ENCODE measurements at regions not wholly inside any gene's neighbourhood (a gene's known extent, or its start where the extent isn't known, plus 50 kb on each side); places are given as distances from the start of the nearest gene placed in this dataset.
"Not testable (repeated sequence)": the region's sequence is repeated elsewhere in the genome, so short reads cannot be mapped to it uniquely, and the experiment has no call there.

- DNase-seq (ENCODE audit: low read depth) = not testable (repeated sequence)
Measured at GRCh38 chr10:55899472-55900147, 461.4 kb downstream of the ZWINT start.

DNA sequence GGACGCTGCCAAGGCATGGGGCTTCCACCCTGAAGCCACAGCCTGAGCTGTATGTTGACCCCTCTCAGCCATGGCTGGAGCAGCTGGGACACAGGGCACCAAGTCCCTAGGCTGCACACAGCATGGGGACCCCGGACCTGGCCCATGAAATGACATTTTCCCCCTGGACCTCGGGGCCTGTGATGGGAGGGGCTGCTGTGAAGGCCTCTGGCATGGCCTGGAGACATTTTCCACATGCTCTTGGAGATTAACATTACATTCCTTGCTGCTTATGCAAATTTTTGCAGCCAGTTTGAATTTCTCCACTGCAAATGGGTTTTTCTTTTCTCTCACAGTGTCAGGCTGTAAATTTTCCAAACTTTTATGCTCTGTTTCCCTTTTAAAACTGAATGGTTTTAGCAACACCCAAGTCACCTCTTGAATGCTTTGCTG, 463.6 kb downstream of the ZWINT start:
- no peak for DNase-seq (ENCODE audit: low read depth)

GRCh38 chr10:55892276-55892675, 468.8 kb downstream of the ZWINT start:
- no peak for DNase-seq (ENCODE audit: low read depth)

- no peak for DNase-seq (ENCODE audit: low read depth)
Measured at GRCh38 chr10:55881588-55881987, 479.5 kb downstream of the ZWINT start.

DNA sequence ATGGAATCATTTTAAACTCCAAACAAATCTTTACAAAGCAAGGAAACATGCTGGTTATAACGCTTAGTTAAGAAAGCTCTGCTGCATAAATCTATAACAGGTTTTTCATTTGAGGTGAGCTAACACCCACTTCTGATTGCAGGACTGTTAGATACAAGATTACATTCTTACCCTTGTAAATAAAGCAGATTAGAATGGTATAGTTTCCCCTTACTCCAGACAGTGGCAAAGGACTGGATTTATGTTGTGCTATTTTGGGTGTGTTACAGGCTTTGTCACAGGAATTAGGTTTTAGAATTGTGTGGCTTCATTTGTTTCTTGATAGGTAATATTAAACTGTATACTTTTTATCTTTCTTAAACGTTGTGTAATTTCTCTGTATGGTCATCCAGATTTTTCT, 487.6 kb downstream of the ZWINT start:
- DNase-seq (ENCODE audit: low read depth) = no peak

- DNase-seq (ENCODE audit: low read depth) = no peak
Measured at GRCh38 chr10:55870186-55870585, 490.9 kb downstream of the ZWINT start.

DNA sequence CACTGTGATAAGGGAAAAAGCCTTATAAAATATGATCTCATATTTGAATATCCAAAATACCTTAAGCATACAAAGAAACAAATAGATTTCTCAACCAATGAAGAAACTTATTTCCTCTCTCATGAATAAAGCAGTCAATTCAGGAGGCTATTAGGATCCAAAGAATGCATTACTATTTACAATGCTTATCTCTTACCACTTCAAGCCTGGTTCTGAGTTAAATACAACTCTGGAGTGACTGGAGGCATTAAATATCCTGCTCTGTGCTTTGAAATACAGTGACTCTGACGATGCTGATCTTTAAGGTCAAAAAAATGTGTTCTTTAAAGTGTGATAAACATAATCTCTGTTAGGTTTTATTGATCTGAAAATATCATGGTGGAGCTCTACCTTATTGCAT, 493.2 kb downstream of the ZWINT start:
- no peak for DNase-seq (ENCODE audit: low read depth)

GRCh38 chr10:55858730-55859129, 502.3 kb downstream of the ZWINT start:
- no peak for DNase-seq (ENCODE audit: low read depth)

DNA sequence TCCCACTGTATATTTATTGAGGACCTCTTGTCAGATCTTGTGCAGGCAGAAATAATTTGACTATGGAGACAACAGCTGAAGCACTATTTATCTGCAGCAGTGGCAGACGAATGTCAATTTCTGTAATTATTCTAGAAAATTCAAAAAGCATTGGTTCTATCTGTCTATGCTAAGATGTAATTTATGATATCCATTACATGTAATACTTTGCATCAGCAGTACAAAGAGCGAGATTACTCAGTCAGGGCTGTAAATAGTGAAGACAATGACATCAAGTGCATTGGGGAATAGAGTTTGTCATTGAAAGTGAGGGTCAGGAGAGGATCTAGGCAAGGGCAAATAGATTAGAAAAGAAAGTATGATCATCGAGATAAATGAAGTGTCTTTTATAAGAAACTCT, 508.2 kb downstream of the ZWINT start:
- no peak for DNase-seq (ENCODE audit: low read depth)

GRCh38 chr10:55837273-55837672, 523.8 kb downstream of the ZWINT start:
- DNase-seq (ENCODE audit: low read depth) = no peak

GRCh38 chr10:55822096-55822495, 539.0 kb downstream of the ZWINT start:
- DNase-seq (ENCODE audit: low read depth) = no peak

GRCh38 chr10:55820478-55820877, 540.6 kb downstream of the ZWINT start:
- no peak for DNase-seq (ENCODE audit: low read depth)

DNA sequence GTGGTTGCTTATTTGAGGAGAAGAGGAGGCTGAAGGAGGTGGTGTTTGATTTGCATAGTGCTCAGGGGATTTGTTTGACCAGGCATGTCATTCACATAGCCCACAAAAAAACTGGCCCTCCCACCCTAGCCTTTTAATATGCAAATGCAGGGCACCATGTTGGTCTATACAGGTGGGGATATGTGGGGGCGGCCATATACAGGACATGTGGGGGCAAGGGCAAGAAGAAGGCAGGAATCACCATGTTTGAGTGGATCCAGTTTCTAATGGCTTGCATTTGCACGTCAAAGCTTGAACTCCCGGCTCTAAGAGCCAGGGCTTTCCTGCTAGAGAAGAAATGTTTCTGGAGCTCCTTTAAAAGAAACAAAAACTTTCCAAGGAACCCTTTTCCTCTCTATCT, 541.0 kb downstream of the ZWINT start:
- no peak for DNase-seq (ENCODE audit: low read depth)

- no peak for DNase-seq (ENCODE audit: low read depth)
Measured at GRCh38 chr10:55813451-55814170, 547.4 kb downstream of the ZWINT start.

- no peak for DNase-seq (ENCODE audit: low read depth)
Measured at GRCh38 chr10:55803055-55803454, 558.0 kb downstream of the ZWINT start.

DNA sequence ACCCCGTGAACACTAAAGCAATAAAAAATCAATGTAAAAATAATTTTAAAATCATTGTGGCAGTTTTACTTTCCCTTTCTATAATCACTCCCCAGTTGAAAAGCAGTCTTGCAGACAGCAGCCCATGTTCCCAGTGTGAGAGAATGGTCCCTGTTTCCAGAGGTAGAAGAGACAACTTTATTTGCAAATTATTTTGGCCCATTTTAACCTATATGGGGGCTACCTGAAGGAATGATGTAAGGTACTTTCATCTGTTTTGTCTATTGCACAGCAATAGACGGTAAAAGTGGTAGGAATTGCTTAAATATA, 559.8 kb downstream of the ZWINT start:
- no peak for DNase-seq (ENCODE audit: low read depth)

DNA sequence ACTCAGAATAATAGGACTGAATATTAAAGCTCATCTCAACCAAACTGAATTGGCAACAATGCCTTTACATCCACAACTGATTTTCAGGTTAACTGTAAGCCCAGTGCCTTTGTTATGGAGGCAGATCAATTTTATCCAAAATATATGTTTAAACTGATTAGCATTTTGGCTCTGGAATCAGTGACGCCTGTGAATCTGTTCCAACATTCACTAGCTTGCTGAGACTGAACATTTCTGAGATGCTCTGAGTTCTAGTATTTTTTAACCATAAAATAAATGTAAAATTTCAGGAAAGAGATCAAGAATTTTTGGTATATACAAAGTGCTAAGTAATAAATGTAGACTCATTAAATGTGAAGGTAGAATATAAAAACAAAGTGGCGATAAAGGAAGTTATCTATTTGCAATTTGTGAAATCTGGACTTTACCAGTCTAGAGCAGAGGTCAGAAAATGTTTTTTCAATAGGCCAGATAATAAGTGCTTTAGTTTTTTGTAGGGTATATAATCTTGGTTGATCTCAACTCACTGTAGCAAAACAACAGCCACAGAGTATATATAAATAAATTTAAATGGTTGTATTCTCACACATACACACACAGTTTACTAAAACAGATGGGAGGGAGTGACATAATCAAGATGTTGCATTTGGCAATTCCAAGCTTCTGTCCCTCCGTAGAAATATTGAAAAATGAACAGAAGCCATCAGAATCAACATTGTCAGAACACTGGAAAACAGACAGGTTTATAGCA, 560.3 kb downstream of the ZWINT start:
- no peak for DNase-seq (ENCODE audit: low read depth)

- peak; percentile 31 for DNase-seq (ENCODE audit: low read depth)
Measured at GRCh38 chr10:55793024-55793423, 568.0 kb downstream of the ZWINT start.

- not testable (repeated sequence) for DNase-seq (ENCODE audit: low read depth)
Measured at GRCh38 chr10:55790276-55790675, 570.8 kb downstream of the ZWINT start.

GRCh38 chr10:55786461-55787050, 574.5 kb downstream of the ZWINT start:
- DNase-seq (ENCODE audit: low read depth) = no peak

- DNase-seq (ENCODE audit: low read depth) = no peak
Measured at GRCh38 chr10:55782181-55782580, 578.9 kb downstream of the ZWINT start.

- DNase-seq (ENCODE audit: low read depth) = no peak
Measured at GRCh38 chr10:55766212-55766611, 594.8 kb downstream of the ZWINT start.

GRCh38 chr10:55750458-55750857, 610.6 kb downstream of the ZWINT start:
- no peak for DNase-seq (ENCODE audit: low read depth)
